ENCODE measurements at regions not wholly inside any gene's neighbourhood (a gene's known extent, or its start where the extent isn't known, plus 50 kb on each side); places are given as distances from the start of the nearest gene placed in this dataset.

- in situ Hi-C loops (cut with HindIII; ENCODE audit: low pct_ligation_motif_present, low pct_unique_long_range_greater_than_20kb, low sequenced_read_pairs), result no loop called here
- no peak for DNase-seq
These were observed 54.8 kb upstream of the SRD5A3 start for GRCh38 chr4:55291227-55291640.

- in situ Hi-C loops (cut with HindIII; ENCODE audit: low pct_ligation_motif_present, low pct_unique_long_range_greater_than_20kb, low sequenced_read_pairs), result no loop called here
- no peak for DNase-seq
These were observed 49.9 kb upstream of the SRD5A3 start for GRCh38 chr4:55296096-55296495.

All from ACHN (cell line).